ENCODE measurements at regions not wholly inside any gene's neighbourhood (a gene's known extent, or its start where the extent isn't known, plus 50 kb on each side); places are given as distances from the start of the nearest gene placed in this dataset.

GRCh38 chr13:97567510-97568243 lies 133.7 kb downstream of the RAP2A start (continued):
- TF ChIP-seq ZBTB40 (IDR thresholded peaks at IDR 0.05) (no peak), ZBTB40 (CRISPR knock-in tag; IDR thresholded peaks at IDR 0.05) (no peak), CREBL2 (CRISPR knock-in tag; IDR thresholded peaks at IDR 0.05; ENCODE audit: borderline replicate concordance) (no peak), RFXAP (CRISPR knock-in tag; IDR thresholded peaks at IDR 0.05; ENCODE audit: borderline replicate concordance) (no peak), TBX3 (IDR thresholded peaks at IDR 0.05; ENCODE audit: borderline replicate concordance) (no peak), NFE2L2 (IDR thresholded peaks at IDR 0.05; ENCODE audit: low read length) (no peak), SATB2 (CRISPR knock-in tag; IDR thresholded peaks at IDR 0.05) (no peak), TBL1XR1 (IDR thresholded peaks at IDR 0.05; ENCODE audit: borderline replicate concordance, low read length, partially characterized antibody) (no peak), NFIC (IDR thresholded peaks at IDR 0.05; ENCODE audit: low read length) (no peak), ZNF343 (CRISPR knock-in tag; IDR thresholded peaks at IDR 0.05) (no peak), ESRRA (CRISPR knock-in tag; IDR thresholded peaks at IDR 0.05; ENCODE audit: low read depth) (peak; percentile 81), NRL (CRISPR knock-in tag; IDR thresholded peaks at IDR 0.05; ENCODE audit: borderline replicate concordance) (no peak), ZSCAN5A (CRISPR knock-in tag; IDR thresholded peaks at IDR 0.05; ENCODE audit: borderline replicate concordance) (no peak), POGZ (CRISPR knock-in tag; IDR thresholded peaks at IDR 0.05) (0 out of 2 replicates have a peak, but pooled peaks have one; percentile 38), ZSCAN12 (CRISPR knock-in tag; IDR thresholded peaks at IDR 0.05) (no peak), PHF20 (CRISPR knock-in tag; IDR thresholded peaks at IDR 0.05) (0 out of 2 replicates have a peak, but pooled peaks have one; percentile 28), CEBPG (CRISPR knock-in tag; IDR thresholded peaks at IDR 0.05) (peak; percentile 36; the same call in 1 of the 2 replicates), TRIM24 (CRISPR knock-in tag; IDR thresholded peaks at IDR 0.05) (no peak), SRF (IDR thresholded peaks at IDR 0.05; ENCODE audit: low read depth, low read length) (peak; percentile 59; the same call in 1 of the 2 replicates), CBX5 (CRISPR knock-in tag; IDR thresholded peaks at IDR 0.05; ENCODE audit: borderline replicate concordance) (no peak), ELF4 (CRISPR knock-in tag; IDR thresholded peaks at IDR 0.05; ENCODE audit: borderline replicate concordance) (0 out of 2 replicates have a peak, but pooled peaks have one; percentile 40)
